HL-60/S4 (cell line): ENCODE measurements at regions not wholly inside any gene's neighbourhood (a gene's known extent, or its start where the extent isn't known, plus 50 kb on each side); places are given as distances from the start of the nearest gene placed in this dataset.

Experiments
- in situ Hi-C: fragments of 300-500 bp; cut with MboI; formaldehyde crosslinking; loops from 2 replicates; pipeline ENCODE4 v1.14.3; 2022; ENCODE audit warnings: low sequenced_read_pairs

- in situ Hi-C loops = no loop called here
Measured at GRCh38 chr15:95565016-95565600, 765.4 kb upstream of the NR2F2 start.

GRCh38 chr15:95565690-95566089, 764.8 kb upstream of the NR2F2 start:
- in situ Hi-C loops = no loop called here

GRCh38 chr15:95567686-95568085, 762.8 kb upstream of the NR2F2 start:
- in situ Hi-C loops = no loop called here

- in situ Hi-C loops = no loop called here
Measured at GRCh38 chr15:95574053-95574452, 756.4 kb upstream of the NR2F2 start.

- in situ Hi-C loops = no loop called here
Measured at GRCh38 chr15:95577927-95578326, 752.6 kb upstream of the NR2F2 start.

GRCh38 chr15:95580121-95580520, 750.4 kb upstream of the NR2F2 start:
- in situ Hi-C loops = no loop called here

GRCh38 chr15:95581595-95581994, 748.9 kb upstream of the NR2F2 start:
- in situ Hi-C loops = no loop called here

GRCh38 chr15:95584088-95584487, 746.4 kb upstream of the NR2F2 start:
- in situ Hi-C loops = no loop called here

GRCh38 chr15:95588056-95588455, 742.4 kb upstream of the NR2F2 start:
- in situ Hi-C loops = no loop called here

GRCh38 chr15:95590533-95591044, 739.9 kb upstream of the NR2F2 start:
- in situ Hi-C loops = no loop called here

- in situ Hi-C loops = no loop called here
Measured at GRCh38 chr15:95591270-95591669, 739.2 kb upstream of the NR2F2 start.

GRCh38 chr15:95591886-95592285, 738.6 kb upstream of the NR2F2 start:
- in situ Hi-C loops = no loop called here

- in situ Hi-C loops = no loop called here
Measured at GRCh38 chr15:95594496-95594895, 736.0 kb upstream of the NR2F2 start.

GRCh38 chr15:95595759-95596158, 734.7 kb upstream of the NR2F2 start:
- in situ Hi-C loops = no loop called here

GRCh38 chr15:95596496-95596895, 734.0 kb upstream of the NR2F2 start:
- in situ Hi-C loops = no loop called here

- in situ Hi-C loops = no loop called here
Measured at GRCh38 chr15:95598251-95598855, 732.1 kb upstream of the NR2F2 start.

- in situ Hi-C loops = no loop called here
Measured at GRCh38 chr15:95600367-95600766, 730.1 kb upstream of the NR2F2 start.

GRCh38 chr15:95600884-95601283, 729.6 kb upstream of the NR2F2 start:
- in situ Hi-C loops = no loop called here

- in situ Hi-C loops = no loop called here
Measured at GRCh38 chr15:95601525-95601924, 729.0 kb upstream of the NR2F2 start.

- in situ Hi-C loops = no loop called here
Measured at GRCh38 chr15:95603802-95604201, 726.7 kb upstream of the NR2F2 start.

GRCh38 chr15:95604634-95605036, 725.9 kb upstream of the NR2F2 start:
- in situ Hi-C loops = no loop called here

- in situ Hi-C loops = no loop called here
Measured at GRCh38 chr15:95605098-95605497, 725.4 kb upstream of the NR2F2 start.

GRCh38 chr15:95606551-95606950, 723.9 kb upstream of the NR2F2 start:
- in situ Hi-C loops = no loop called here
